ENCODE measurements at regions not wholly inside any gene's neighbourhood (a gene's known extent, or its start where the extent isn't known, plus 50 kb on each side); places are given as distances from the start of the nearest gene placed in this dataset.
A peak's percentile ranks its signal among the peaks of the same experiment; 100 is the strongest.

DNA sequence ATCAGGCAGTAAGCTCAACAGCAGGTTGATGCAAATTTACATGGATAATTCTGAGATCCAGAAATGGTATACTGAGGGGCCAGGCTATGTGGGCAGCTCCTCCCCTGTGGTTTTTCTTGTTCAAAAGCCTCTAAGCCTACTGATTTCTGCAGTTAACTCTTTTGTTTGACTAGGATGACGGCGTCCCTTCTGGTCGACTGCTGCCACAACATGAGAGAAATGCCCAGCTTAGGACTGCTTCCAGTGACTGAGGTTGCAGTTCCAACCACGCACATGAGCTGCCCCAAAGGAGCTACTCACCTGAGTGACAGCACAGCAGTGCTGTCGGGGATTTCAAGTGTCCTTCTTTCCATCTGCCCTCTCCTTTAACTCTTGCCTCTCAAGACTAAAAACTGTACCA, 973.0 kb upstream of the GHITM start:
- FAIRE-seq (no peak), DNase-seq (ENCODE audit: low read depth, low spot score) (no peak)
- H2AFZ ChIP-seq (ENCODE audit: control insufficient read depth, low read length), result no peak overlapping the region
- H3K27me3 ChIP-seq (ENCODE audit: control insufficient read depth, extremely low read depth, insufficient read depth, low read length), result no peaks in the 10 kb centered on the region
- no peaks in the 10 kb centered on the region for H4K20me1 ChIP-seq (ENCODE audit: control insufficient read depth, extremely low read depth, insufficient read depth, low read length)
- H3K36me3 ChIP-seq (ENCODE audit: control insufficient read depth in 2 of 2, extremely low read depth in 1 of 2, insufficient read depth in 2 of 2, low read length in 2 of 2), result no peaks in the 10 kb centered on the region
- dilution Hi-C loops (cut with MboI; ENCODE audit: extremely low pct_ligation_motif_present, low sequenced_read_pairs), result no loop called here
- TF ChIP-seq, protein P1, sequence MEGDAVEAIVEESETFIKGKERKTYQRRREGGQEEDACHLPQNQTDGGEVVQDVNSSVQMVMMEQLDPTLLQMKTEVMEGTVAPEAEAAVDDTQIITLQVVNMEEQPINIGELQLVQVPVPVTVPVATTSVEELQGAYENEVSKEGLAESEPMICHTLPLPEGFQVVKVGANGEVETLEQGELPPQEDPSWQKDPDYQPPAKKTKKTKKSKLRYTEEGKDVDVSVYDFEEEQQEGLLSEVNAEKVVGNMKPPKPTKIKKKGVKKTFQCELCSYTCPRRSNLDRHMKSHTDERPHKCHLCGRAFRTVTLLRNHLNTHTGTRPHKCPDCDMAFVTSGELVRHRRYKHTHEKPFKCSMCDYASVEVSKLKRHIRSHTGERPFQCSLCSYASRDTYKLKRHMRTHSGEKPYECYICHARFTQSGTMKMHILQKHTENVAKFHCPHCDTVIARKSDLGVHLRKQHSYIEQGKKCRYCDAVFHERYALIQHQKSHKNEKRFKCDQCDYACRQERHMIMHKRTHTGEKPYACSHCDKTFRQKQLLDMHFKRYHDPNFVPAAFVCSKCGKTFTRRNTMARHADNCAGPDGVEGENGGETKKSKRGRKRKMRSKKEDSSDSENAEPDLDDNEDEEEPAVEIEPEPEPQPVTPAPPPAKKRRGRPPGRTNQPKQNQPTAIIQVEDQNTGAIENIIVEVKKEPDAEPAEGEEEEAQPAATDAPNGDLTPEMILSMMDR (optimal IDR thresholded peaks at IDR 0.05 in 1 of 3, IDR thresholded peaks at IDR 0.05 in 1 of 3, conservative IDR thresholded peaks at IDR 0.05 in 1 of 3; ENCODE audit: extremely low read depth in 1 of 3, insufficient read depth in 2 of 3, low read length in 3 of 3), result peak; percentile 36 to 54 (median 46)
- no peak for TF ChIP-seq EZH2 (IDR thresholded peaks at IDR 0.05; ENCODE audit: low read length)
- no peaks in the 10 kb centered on the region for H3K9me3 ChIP-seq (ENCODE audit: control insufficient read depth, low read depth, low read length)
- H3K4me1 ChIP-seq (ENCODE audit: control insufficient read depth, extremely low read depth, insufficient read depth, low read length), result no peaks in the 10 kb centered on the region
- H3K9me1 ChIP-seq (ENCODE audit: control insufficient read depth, extremely low read depth, insufficient read depth, low read length), result no peaks in the 10 kb centered on the region
- H3K4me2 ChIP-seq (ENCODE audit: control insufficient read depth, extremely low read depth, insufficient read depth, low read depth, low read length), result no peak overlapping the region
- H3K4me3 ChIP-seq (ENCODE audit: control insufficient read depth in 2 of 3, extremely low read depth in 1 of 3, insufficient read depth in 2 of 3, low read depth in 1 of 3, low read length in 3 of 3), result no peak overlapping the region
- no peaks in the 10 kb centered on the region for H3K79me2 ChIP-seq (ENCODE audit: control insufficient read depth, insufficient read depth, low read length)
- no peak overlapping the region for H3K9ac ChIP-seq (ENCODE audit: control insufficient read depth, extremely low read depth, insufficient read depth, low read length)
- no peak overlapping the region for H3K27ac ChIP-seq (ENCODE audit: control insufficient read depth, insufficient read depth, low read length)

DNA sequence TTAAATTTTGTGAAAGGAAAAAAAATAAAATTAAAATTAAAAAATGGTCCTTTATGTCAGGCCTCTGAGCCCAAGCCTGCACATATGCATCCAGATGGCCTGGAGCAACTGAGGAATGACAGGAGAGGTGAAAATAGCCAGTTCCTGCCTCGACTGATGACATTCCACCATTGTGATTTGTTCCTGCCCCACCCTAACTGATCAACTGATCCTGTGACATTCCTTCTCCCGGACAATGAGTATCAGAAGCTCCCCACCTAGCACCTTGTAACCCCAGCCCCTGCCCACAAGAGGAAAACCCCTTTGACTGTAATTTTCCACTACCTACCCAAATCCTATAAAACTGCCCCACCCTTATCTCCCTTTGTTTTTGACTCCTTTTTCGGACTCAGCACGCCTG, 972.2 kb upstream of the GHITM start:
- Histone ChIP-seq H3K9ac (ENCODE audit: control insufficient read depth, extremely low read depth, insufficient read depth, low read length) (no peak overlapping the region), H3K27me3 (ENCODE audit: control insufficient read depth, extremely low read depth, insufficient read depth, low read length) (no peaks in the 10 kb centered on the region), H3K9me1 (ENCODE audit: control insufficient read depth, extremely low read depth, insufficient read depth, low read length) (no peaks in the 10 kb centered on the region), H3K4me1 (ENCODE audit: control insufficient read depth, extremely low read depth, insufficient read depth, low read length) (no peaks in the 10 kb centered on the region), H2AFZ (ENCODE audit: control insufficient read depth, low read length) (no peak overlapping the region), H4K20me1 (ENCODE audit: control insufficient read depth, extremely low read depth, insufficient read depth, low read length) (no peaks in the 10 kb centered on the region), H3K27ac (ENCODE audit: control insufficient read depth, insufficient read depth, low read length) (no peak overlapping the region), H3K79me2 (ENCODE audit: control insufficient read depth, insufficient read depth, low read length) (no peaks in the 10 kb centered on the region), H3K36me3 (ENCODE audit: control insufficient read depth in 2 of 2, extremely low read depth in 1 of 2, insufficient read depth in 2 of 2, low read length in 2 of 2) (no peaks in the 10 kb centered on the region), H3K9me3 (ENCODE audit: control insufficient read depth, low read depth, low read length) (no peaks in the 10 kb centered on the region), H3K4me3 (ENCODE audit: control insufficient read depth in 2 of 3, extremely low read depth in 1 of 3, insufficient read depth in 2 of 3, low read depth in 1 of 3, low read length in 3 of 3) (no peak overlapping the region), H3K4me2 (ENCODE audit: control insufficient read depth, extremely low read depth, insufficient read depth, low read depth, low read length) (no peak overlapping the region)
- dilution Hi-C loops (cut with MboI; ENCODE audit: extremely low pct_ligation_motif_present, low sequenced_read_pairs), result no loop called here
- DNase-seq (ENCODE audit: low read depth, low spot score), result no peak
- no peak for TF ChIP-seq EZH2 (IDR thresholded peaks at IDR 0.05; ENCODE audit: low read length)
- TF ChIP-seq, protein P1 (optimal IDR thresholded peaks at IDR 0.05 in 1 of 3, IDR thresholded peaks at IDR 0.05 in 1 of 3, conservative IDR thresholded peaks at IDR 0.05 in 1 of 3; ENCODE audit: extremely low read depth in 1 of 3, insufficient read depth in 2 of 3, low read length in 3 of 3), result no peak
- no peak for FAIRE-seq

Measured in keratinocyte (primary cell).